Bronchial epithelial cell (primary cell): ENCODE measurements at regions not wholly inside any gene's neighbourhood (a gene's known extent, or its start where the extent isn't known, plus 50 kb on each side); places are given as distances from the start of the nearest gene placed in this dataset.

ENCODE experiments used
- DNase-seq: peaks from one replicate; pipeline ENCODE4 v3.0.0-alpha.2; 2010; ENCODE audit warnings: low read depth
- FAIRE-seq: peaks from 2 replicates; lab custom pipeline; 2011; peaks lifted over from hg19 to GRCh38; lab: Jason Lieb, UNC
- H3K27me3 ChIP-seq: 2 replicates; pipeline ENCODE4 v1.5.1; 2011; ENCODE audit warnings: low read length; ENCODE audit not compliant: control insufficient read depth, insufficient read depth
- H3K36me3 ChIP-seq: 2 replicates; pipeline ENCODE4 v1.5.1; 2011; ENCODE audit warnings: low read length; ENCODE audit not compliant: control insufficient read depth, insufficient read depth
- H3K4me3 ChIP-seq: 2 replicates; pipeline ENCODE4 v1.5.1; 2011; ENCODE audit warnings: mild to moderate bottlenecking, low read depth, low read length, control low read depth
- TF ChIP-seq, protein P1 (sequence below): IDR thresholded peaks from 2 replicates; pipeline ENCODE4 v1.5.1; 2011; ENCODE audit warnings: mild to moderate bottlenecking, moderate library complexity, low read length, control low read depth, inconsistent platforms; ENCODE audit not compliant: insufficient read depth, severe bottlenecking

- FAIRE-seq = no peak
- TF ChIP-seq, protein P1, sequence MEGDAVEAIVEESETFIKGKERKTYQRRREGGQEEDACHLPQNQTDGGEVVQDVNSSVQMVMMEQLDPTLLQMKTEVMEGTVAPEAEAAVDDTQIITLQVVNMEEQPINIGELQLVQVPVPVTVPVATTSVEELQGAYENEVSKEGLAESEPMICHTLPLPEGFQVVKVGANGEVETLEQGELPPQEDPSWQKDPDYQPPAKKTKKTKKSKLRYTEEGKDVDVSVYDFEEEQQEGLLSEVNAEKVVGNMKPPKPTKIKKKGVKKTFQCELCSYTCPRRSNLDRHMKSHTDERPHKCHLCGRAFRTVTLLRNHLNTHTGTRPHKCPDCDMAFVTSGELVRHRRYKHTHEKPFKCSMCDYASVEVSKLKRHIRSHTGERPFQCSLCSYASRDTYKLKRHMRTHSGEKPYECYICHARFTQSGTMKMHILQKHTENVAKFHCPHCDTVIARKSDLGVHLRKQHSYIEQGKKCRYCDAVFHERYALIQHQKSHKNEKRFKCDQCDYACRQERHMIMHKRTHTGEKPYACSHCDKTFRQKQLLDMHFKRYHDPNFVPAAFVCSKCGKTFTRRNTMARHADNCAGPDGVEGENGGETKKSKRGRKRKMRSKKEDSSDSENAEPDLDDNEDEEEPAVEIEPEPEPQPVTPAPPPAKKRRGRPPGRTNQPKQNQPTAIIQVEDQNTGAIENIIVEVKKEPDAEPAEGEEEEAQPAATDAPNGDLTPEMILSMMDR = no peak
These were observed 292.4 kb upstream of the USP24 start for GRCh38 chr1:55507578-55507931.

GRCh38 chr1:55506740-55507577 is 291.8 kb upstream of the USP24 start:
- Histone ChIP-seq H3K27me3 (no peaks in the 10 kb centered on the region), H3K36me3 (no peaks in the 10 kb centered on the region), H3K4me3 (no peak overlapping the region)
- TF ChIP-seq, protein P1 = no peak
- DNase-seq = no peak
- FAIRE-seq = no peak

More at GRCh38 chr1:55507578-55507931, 292.4 kb upstream of the USP24 start:
- no peak for DNase-seq
- Histone ChIP-seq H3K4me3 (no peak overlapping the region), H3K27me3 (no peaks in the 10 kb centered on the region), H3K36me3 (no peaks in the 10 kb centered on the region)

DNA sequence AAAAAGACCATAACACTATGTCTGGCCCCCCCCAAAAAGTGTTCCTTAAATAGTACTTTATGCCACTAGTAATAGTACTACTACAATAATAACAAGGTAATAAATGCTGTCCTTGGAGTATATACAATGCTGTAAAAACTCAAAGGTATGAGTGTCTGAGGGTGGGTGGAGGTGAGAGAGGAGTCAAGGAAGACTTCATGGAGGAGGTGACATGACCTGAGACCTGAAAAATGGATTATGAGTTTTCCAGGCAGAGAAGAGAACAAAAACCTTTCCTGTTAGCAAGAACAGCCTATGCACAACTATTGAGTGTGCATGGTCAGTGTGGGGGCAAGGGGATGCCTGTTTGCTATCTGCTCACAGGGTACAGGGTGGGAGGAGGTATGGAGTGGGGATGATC is 290.2 kb upstream of the USP24 start:
- Histone ChIP-seq H3K4me3 (no peak overlapping the region), H3K36me3 (no peaks in the 10 kb centered on the region), H3K27me3 (no peaks in the 10 kb centered on the region)
- DNase-seq (no peak), FAIRE-seq (no peak)
- TF ChIP-seq, protein P1 = no peak

DNA sequence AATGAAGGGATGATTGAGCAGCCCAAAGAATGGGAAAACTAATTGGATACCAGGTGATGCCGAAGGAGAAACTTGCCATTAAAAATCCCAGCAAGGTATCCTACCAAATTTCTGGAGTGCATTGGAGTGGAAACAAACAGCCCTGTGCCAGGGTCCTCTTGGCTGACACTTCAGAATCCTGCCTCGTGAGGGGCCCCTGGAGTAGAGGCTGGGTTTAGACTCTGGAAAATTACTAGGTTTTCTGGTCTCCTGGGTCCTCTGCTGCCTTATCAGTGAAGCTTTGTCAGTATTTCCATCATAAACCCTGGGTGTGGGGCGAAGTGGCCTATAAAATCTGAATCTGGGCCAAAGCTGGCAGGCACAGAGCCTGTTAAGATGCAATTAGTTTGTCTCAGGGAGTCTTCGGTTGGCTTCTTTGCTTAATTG is 289.2 kb upstream of the USP24 start:
- Histone ChIP-seq H3K36me3 (no peaks in the 10 kb centered on the region), H3K27me3 (no peaks in the 10 kb centered on the region), H3K4me3 (no peak overlapping the region)
- TF ChIP-seq, protein P1 = no peak
- DNase-seq (no peak), FAIRE-seq (no peak)

GRCh38 chr1:55503663-55504305 is 288.6 kb upstream of the USP24 start:
- H3K4me3 ChIP-seq = no peak overlapping the region
- TF ChIP-seq, protein P1 = no peak
- H3K27me3 ChIP-seq = no peaks in the 10 kb centered on the region
- DNase-seq (no peak), FAIRE-seq (no peak)
- H3K36me3 ChIP-seq = no peaks in the 10 kb centered on the region
